GM12891 (cell line): ENCODE measurements at regions not wholly inside any gene's neighbourhood (a gene's known extent, or its start where the extent isn't known, plus 50 kb on each side); places are given as distances from the start of the nearest gene placed in this dataset.

ENCODE experiments used
- POLR2A ChIP-seq: IDR thresholded peaks from 2 replicates; pipeline ENCODE4 v1.6.1; 2011; ENCODE audit warnings: low read depth, low read length, control low read depth
- POLR2AphosphoS5 ChIP-seq: IDR thresholded peaks from 2 replicates; pipeline ENCODE4 v1.6.1; 2011; ENCODE audit warnings: low read depth, low read length, control low read depth

DNA sequence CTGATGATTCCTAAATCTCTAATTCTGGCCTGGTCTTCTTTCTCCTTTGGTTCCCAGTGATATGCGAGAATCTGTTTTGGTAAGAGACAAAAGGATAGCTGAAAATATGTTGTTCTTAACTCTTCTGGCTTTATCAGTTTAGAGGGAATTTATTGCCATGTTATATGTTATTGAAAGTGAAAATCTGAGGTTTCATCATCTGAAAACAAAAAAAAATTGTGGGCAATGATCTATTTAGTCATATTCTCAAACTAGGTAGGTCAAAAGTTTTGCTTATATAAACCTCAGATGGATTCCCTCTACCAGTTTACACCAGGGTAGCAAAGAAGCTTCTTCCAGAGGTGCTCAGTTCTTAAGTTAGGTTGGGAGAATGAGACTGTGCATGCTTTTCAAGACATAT, 103.6 kb downstream of the ITM2A start:
- TF ChIP-seq POLR2A (no peak), POLR2AphosphoS5 (no peak)
